GM12891 (cell line): ENCODE measurements at regions not wholly inside any gene's neighbourhood (a gene's known extent, or its start where the extent isn't known, plus 50 kb on each side); places are given as distances from the start of the nearest gene placed in this dataset.
A peak's percentile ranks its signal among the peaks of the same experiment; 100 is the strongest.

Experiments used
- DNase-seq: peaks from one replicate; pipeline ENCODE4 v3.0.0; 2011; ENCODE audit warnings: low spot score; ENCODE audit not compliant: insufficient read length
- FAIRE-seq: peaks from 2 replicates; lab custom pipeline; 2011; peaks lifted over from hg19 to GRCh38; lab: Jason Lieb, UNC
- PAX5 ChIP-seq: IDR thresholded peaks from 2 replicates; pipeline ENCODE4 v1.6.1; 2011; ENCODE audit warnings: low read length, moderate library complexity, mild to moderate bottlenecking; ENCODE audit not compliant: insufficient read depth, severe bottlenecking
- POLR2A ChIP-seq: IDR thresholded peaks from 2 replicates; pipeline ENCODE4 v1.6.1; 2011; ENCODE audit warnings: low read depth, low read length, control low read depth
- POLR2AphosphoS5 ChIP-seq: IDR thresholded peaks from 2 replicates; pipeline ENCODE4 v1.6.1; 2011; ENCODE audit warnings: low read depth, low read length, control low read depth
- POU2F2 ChIP-seq: IDR thresholded peaks from 2 replicates; pipeline ENCODE4 v1.6.1; 2011; ENCODE audit warnings: low read depth, mild to moderate bottlenecking, control low read depth, low read length, moderate library complexity
- SPI1 ChIP-seq: IDR thresholded peaks from 2 replicates; pipeline ENCODE4 v1.6.1; 2011; ENCODE audit warnings: low read depth, low read length, control low read depth
- TAF1 ChIP-seq: IDR thresholded peaks from 2 replicates; pipeline ENCODE4 v1.6.1; 2011; ENCODE audit warnings: low read depth, low read length, control low read depth

DNA sequence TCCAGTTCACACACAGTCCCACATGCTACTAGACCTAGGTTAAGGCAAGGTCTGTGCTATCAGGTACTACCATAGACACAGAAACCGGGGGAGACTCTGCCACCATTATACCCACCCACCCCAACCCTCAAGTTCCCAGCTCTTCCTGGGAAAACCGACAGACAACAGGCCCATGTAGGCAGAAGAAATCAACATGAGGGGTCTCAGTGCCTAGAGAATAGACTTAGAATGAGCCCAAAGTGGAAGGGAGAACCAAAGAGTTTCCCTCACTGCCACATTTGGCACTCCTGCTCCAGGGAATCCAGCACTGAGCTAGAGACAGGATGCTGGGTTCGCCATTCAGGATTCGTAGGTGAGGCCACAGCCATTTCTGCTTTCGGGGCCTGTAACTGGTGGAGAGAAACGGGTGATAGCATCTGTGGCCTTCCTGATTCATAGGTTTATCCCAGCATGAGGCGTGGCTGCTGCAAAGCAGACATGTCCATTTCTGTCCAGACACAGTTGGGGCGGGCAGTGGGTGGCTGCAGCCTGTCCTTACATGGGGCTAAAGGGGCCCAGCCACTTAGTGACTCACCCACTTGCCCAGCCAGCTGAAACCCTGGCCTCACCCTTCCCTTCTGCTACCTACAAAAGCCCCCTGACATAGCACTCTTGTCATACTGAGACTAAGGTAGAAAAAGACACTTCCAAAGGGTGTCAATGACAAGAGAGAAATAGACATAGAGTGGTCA lies 69.4 kb downstream of the IRF2BPL start:
- DNase-seq: no peak
- FAIRE-seq: peak; percentile 92
- TF ChIP-seq POLR2A: peak; percentile 48
- TF ChIP-seq POU2F2: 0 out of 2 replicates have a peak, but pooled peaks have one; percentile 32
- peak; percentile 49; the same call in 1 of the 2 replicates for TF ChIP-seq POLR2AphosphoS5
- peak; percentile 81 for TF ChIP-seq PAX5
- TF ChIP-seq TAF1: no peak; the same call in 1 of the 2 replicates
- no peak for TF ChIP-seq SPI1

- peak; percentile 38 for FAIRE-seq
- no peak for DNase-seq
- TF ChIP-seq SPI1: no peak
- TF ChIP-seq POLR2A: 0 out of 2 replicates have a peak, but pooled peaks have one; percentile 13
- no peak for TF ChIP-seq POU2F2
Measured at GRCh38 chr14:76958020-76958979, 70.2 kb downstream of the IRF2BPL start.

- no peak for DNase-seq
- no peak for TF ChIP-seq POU2F2
- TF ChIP-seq PAX5: no peak
- no peak for TF ChIP-seq TAF1
- TF ChIP-seq SPI1: no peak
- no peak for TF ChIP-seq POLR2AphosphoS5
- no peak for TF ChIP-seq POLR2A
- peak; percentile 45 for FAIRE-seq
Measured at GRCh38 chr14:76957224-76957891, 71.2 kb downstream of the IRF2BPL start.

DNA sequence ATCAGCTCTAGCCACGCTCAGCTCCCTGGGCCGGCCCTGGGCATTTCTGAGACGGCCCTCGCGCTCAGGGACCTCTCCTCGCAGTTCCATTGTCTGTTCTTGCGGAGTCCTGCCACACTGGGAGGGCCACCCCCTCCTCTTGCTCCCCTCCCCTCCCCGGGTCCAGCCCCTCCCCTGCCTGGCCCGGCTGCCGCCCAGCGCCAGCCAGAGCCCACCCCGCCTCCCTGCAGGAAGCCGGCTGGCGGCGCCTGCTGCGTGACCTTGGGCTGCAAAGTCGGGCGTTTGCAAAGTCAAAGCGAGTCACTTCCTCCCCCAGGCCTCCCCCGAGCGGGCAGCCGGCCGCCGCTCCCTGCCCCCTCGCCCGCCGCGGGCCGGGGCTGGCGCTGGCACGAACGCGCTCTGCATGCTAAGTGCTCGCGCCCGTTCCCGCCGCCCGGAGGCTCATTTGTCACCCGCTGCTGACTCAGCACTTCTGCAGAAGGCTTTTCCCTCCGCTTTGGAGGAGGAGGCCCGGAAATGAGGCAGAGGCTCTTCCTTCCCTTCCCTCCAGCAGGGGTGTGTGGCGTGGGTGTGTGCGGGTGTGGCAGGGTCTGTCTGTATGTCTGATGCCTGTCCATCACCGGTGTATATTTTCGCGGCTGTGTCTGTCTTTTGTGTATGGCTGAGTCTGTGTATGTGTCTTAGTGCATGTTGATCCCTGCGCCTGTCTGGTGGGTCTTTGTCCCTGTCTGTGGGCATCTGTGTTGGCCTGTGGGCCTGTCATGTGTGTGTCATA lies 72.0 kb downstream of the IRF2BPL start:
- FAIRE-seq (peak; percentile 91), DNase-seq (peak; percentile 52)
- TF ChIP-seq POLR2AphosphoS5 (peak; percentile 78), TAF1 (no peak; the same call in none of the 2 replicates), PAX5 (peak; percentile 34), POLR2A (peak; percentile 75), SPI1 (peak; percentile 53), POU2F2 (no peak)

DNA sequence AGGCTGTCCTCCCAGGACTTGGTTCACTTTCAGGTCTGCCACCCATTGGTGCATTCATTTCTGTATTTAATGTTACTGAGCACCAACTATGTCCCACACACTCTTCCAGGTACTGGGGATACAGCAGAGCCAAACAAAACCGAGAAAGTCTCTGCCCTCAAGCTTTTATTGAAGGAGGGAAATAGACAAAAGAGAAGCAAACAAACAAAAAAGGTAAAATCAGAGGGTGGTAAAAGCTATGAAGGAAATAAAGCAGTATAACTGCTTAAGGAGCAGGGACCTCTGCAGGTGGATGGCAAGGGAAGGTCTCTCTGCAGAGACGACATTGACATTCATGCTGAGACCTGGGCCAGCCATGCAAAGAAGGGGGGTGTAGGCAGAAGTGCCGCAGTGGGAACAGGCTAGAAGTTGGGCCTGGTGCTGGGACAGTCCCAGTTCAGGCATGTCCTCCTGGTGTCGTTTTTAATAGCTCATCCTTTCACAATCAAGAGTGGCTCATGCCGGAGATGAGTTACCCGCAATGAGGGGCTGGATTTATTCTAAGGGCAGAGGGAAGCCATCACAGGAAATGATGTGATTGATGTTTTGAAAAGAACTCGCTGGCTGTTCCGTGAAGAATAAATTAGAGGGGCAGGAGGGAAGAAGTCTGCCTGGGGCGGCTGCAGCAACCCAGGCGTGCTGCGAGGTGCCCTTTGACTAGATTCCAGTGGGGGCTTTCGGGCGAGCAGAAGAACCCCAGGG lies 72.8 kb downstream of the IRF2BPL start:
- FAIRE-seq (peak; percentile 85), DNase-seq (no peak)
- TF ChIP-seq TAF1 (no peak), SPI1 (0 out of 2 replicates have a peak, but pooled peaks have one; percentile 20), POU2F2 (peak; percentile 77)

DNA sequence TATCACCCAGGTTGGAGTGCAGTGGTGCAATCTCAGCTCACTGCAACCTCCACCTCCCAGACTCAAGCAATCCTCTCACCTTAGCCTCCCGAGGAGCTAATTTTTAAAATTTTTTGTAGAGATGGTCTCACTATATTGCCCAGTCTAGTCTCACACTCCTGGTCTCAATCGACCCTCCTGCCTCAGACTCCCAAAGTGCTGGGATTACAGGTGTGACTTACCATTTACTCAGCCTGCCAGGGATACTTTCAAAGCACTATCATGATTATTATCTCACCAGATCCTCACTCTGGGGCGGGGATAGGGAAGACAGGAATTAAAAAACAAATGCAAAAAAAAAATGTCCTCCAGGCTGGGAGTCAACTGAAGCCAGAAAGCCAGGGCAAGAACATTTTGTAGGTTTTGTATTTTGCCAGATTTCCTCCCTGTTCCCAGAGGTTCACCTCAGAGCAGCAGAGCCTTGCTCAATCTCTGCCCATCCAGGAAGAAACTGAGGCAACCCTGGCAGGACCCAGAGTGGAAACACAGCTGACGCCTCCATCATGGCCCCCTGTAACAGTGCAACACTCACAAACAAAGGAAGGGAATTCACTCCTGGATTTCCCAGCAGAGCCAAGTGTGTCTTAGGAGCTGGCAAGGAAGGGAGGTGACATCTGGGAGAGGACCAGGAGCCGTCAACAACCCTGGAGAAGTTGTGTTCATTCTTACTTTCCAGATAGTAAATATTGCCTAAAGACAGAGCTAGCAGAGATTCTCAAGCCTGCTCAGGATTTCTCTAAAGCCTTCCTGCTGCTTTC lies 73.9 kb downstream of the IRF2BPL start:
- TF ChIP-seq POLR2A (no peak), SPI1 (no peak), POLR2AphosphoS5 (no peak)
- no peak for FAIRE-seq
- DNase-seq: no peak

DNA sequence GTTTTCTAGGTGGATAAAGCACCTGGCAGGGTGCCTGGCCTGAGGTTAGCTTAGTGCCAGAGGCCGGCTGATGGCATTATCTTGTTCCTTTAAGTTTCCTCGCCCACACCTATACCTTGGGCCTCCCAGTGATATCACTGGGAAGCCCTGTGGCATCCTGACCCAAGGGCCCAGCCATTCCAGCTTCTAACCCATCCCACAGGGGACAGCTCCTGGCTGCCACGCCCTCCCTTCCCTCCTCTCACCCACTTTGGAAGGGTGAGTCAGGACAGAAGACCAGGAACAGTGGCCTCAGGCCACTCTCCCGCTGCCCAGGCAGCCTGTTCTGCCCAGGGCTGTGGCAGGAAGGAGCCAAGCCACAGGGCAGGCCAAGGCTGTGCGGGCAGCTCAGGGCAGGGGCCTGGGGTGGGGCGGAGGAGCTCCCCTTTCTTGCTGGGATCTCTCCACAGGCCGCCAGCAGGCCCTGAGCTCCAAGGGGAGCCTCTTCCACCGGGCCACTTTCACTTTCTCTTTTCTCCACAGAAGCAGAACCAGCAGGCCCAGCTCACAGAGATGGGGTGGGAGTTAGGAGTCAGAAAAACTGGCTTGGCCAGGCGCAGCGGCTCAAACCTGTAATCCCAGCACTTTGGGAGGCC lies 75.1 kb downstream of the IRF2BPL start:
- TF ChIP-seq TAF1 (no peak), POU2F2 (no peak), POLR2A (no peak), SPI1 (no peak), PAX5 (no peak), POLR2AphosphoS5 (no peak)
- DNase-seq (peak; percentile 66), FAIRE-seq (peak; percentile 51)
